RWPE2 (cell line): ENCODE measurements at regions not wholly inside any gene's neighbourhood (a gene's known extent, or its start where the extent isn't known, plus 50 kb on each side); places are given as distances from the start of the nearest gene placed in this dataset.

Experiments used
- ATAC-seq: fragments of 200-7000 bp; cut with Tn5 transposase; 3 replicates; pipeline ENCODE4 v1.9.1; 2021; ENCODE audit warnings: low read depth
- DNase-seq: peaks from one replicate; pipeline ENCODE4 v3.0.0-alpha.2; 2020; ENCODE audit warnings: low spot score
- H3K27ac ChIP-seq: fragments of 450-650 bp; 2 replicates; pipeline ENCODE4 v1.5.1; 2017; ENCODE audit warnings: mild to moderate bottlenecking; ENCODE audit not compliant: poor library complexity, severe bottlenecking
- H3K27me3 ChIP-seq: fragments of 250-450 bp; sonication (Bioruptor Pico); 2 replicates; pipeline ENCODE4 v1.5.1; 2021; ENCODE audit warnings: mild to moderate bottlenecking, moderate library complexity; ENCODE audit not compliant: insufficient read depth, poor library complexity, severe bottlenecking
- H3K36me3 ChIP-seq: fragments of 250-450 bp; sonication (Bioruptor Pico); 2 replicates; pipeline ENCODE4 v1.5.1; 2020; ENCODE audit warnings: low read depth, mild to moderate bottlenecking, moderate library complexity
- H3K4me1 ChIP-seq: fragments of 250-450 bp; sonication (Bioruptor Pico); 2 replicates; pipeline ENCODE4 v1.5.1; 2021; ENCODE audit warnings: mild to moderate bottlenecking, moderate library complexity; ENCODE audit not compliant: insufficient read depth, poor library complexity, severe bottlenecking
- H3K4me3 ChIP-seq: fragments of 250-450 bp; sonication (Bioruptor Pico); 2 replicates; pipeline ENCODE4 v1.5.1; 2021; ENCODE audit warnings: mild to moderate bottlenecking, moderate library complexity; ENCODE audit not compliant: severe bottlenecking
- H3K9me3 ChIP-seq: fragments of 250-450 bp; sonication (Bioruptor Pico); 2 replicates; pipeline ENCODE4 v1.5.1; 2021; ENCODE audit warnings: mild to moderate bottlenecking, moderate library complexity; ENCODE audit not compliant: severe bottlenecking
- TF ChIP-seq, protein P1 (sequence below): fragments of 450-650 bp; IDR thresholded peaks from one replicate; pipeline ENCODE4 v1.5.1; 2017; ENCODE audit warnings: mild to moderate bottlenecking, moderate library complexity; ENCODE audit not compliant: poor library complexity, severe bottlenecking

DNA sequence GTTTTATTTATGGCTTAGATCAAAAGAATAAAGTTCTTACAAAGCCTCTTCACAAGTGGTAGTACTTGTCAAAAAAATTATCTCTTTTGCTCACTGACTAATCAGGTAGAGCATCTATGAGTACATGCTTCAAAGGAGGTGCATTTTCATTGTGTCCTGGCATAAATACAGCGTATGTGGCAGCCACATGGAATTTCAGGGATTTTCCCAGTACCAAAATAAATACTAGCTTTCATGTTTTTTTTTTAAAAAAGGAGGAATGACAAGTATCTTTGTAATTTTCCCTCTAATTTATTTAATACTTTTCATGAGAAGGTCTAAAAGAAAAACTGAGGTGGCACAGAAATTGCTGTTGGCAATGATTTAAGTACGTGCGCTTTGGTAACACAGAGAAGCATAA is 597.8 kb upstream of the ALCAM start:
- H3K4me1 ChIP-seq, result no peaks in the 10 kb centered on the region
- H3K27me3 ChIP-seq, result no peaks in the 10 kb centered on the region
- ATAC-seq (no peak), DNase-seq (no peak)
- H3K4me3 ChIP-seq, result no peak overlapping the region
- no peaks in the 10 kb centered on the region for H3K36me3 ChIP-seq
- TF ChIP-seq, protein P1, sequence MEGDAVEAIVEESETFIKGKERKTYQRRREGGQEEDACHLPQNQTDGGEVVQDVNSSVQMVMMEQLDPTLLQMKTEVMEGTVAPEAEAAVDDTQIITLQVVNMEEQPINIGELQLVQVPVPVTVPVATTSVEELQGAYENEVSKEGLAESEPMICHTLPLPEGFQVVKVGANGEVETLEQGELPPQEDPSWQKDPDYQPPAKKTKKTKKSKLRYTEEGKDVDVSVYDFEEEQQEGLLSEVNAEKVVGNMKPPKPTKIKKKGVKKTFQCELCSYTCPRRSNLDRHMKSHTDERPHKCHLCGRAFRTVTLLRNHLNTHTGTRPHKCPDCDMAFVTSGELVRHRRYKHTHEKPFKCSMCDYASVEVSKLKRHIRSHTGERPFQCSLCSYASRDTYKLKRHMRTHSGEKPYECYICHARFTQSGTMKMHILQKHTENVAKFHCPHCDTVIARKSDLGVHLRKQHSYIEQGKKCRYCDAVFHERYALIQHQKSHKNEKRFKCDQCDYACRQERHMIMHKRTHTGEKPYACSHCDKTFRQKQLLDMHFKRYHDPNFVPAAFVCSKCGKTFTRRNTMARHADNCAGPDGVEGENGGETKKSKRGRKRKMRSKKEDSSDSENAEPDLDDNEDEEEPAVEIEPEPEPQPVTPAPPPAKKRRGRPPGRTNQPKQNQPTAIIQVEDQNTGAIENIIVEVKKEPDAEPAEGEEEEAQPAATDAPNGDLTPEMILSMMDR, result no peak
- no peak overlapping the region for H3K27ac ChIP-seq
- no peaks in the 10 kb centered on the region for H3K9me3 ChIP-seq

DNA sequence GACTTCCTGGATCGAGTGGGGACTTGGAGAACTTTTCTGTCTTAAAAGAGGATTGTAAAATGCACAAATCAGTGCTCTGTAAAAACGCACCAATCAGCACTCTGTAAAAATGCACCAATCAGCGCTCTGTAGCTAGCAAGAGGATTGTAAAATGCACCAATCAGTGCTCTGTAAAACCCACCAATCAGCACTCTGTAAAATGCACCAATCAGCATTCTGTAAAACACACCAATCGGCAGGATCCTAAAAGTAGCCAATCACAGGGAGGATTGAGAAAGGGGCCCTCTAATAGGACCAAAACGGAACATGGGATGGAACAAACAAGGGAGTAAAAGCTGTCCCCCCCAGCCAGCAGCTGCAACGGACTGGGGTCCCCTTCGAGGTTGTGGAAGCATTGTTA is 587.4 kb upstream of the ALCAM start:
- no peaks in the 10 kb centered on the region for H3K9me3 ChIP-seq
- TF ChIP-seq, protein P1, result no peak
- no peak for DNase-seq
- no peak overlapping the region for H3K27ac ChIP-seq
- no peak for ATAC-seq
- no peaks in the 10 kb centered on the region for H3K4me1 ChIP-seq
- H3K4me3 ChIP-seq, result no peak overlapping the region
- no peaks in the 10 kb centered on the region for H3K36me3 ChIP-seq
- no peaks in the 10 kb centered on the region for H3K27me3 ChIP-seq

DNA sequence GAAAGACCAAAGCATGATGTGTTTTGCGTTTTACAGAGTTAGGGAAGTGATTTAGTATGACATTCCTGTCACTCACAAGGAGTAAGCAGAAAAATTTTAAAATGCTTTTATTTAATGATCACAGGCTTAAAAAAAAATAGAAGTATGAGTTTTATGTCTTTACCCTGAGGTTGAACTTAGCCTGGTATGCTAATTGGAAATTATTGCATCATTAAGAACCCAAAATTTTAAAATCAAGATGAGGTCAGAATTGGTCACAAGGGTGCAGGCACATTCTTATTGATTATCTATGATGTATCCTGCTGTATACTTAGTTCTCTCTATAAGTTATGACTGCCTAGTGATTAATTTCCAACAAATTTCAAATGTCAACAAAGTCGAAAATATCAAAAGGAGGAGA is 585.6 kb upstream of the ALCAM start:
- DNase-seq (no peak), ATAC-seq (no peak)
- H3K36me3 ChIP-seq, result no peaks in the 10 kb centered on the region
- no peak overlapping the region for H3K4me3 ChIP-seq
- no peak overlapping the region for H3K27ac ChIP-seq
- no peaks in the 10 kb centered on the region for H3K4me1 ChIP-seq
- no peaks in the 10 kb centered on the region for H3K9me3 ChIP-seq
- TF ChIP-seq, protein P1, result no peak
- no peaks in the 10 kb centered on the region for H3K27me3 ChIP-seq

DNA sequence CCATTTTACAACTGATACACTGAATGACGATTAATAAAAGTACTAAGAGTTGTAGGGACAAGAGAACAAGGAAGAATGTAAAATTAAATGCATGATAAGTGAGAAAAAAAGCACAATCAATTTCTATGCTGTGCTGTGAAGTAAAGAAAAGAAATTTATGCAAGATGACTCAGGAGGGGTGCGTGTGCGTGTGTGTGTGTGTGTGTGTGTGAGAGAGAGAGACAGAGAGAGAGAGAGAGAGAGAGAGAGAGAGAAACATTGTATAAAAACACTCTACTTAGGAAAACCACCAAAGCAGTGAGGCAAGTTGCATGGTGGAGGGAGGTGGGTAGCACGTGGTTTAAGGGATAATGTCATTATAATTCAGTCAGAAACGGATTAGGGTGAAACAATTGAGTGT is 580.8 kb upstream of the ALCAM start:
- Histone ChIP-seq H3K9me3 (no peaks in the 10 kb centered on the region), H3K27ac (no peak overlapping the region), H3K36me3 (no peaks in the 10 kb centered on the region), H3K27me3 (no peaks in the 10 kb centered on the region), H3K4me1 (no peaks in the 10 kb centered on the region), H3K4me3 (no peak overlapping the region)
- TF ChIP-seq, protein P1, result no peak
- DNase-seq (no peak), ATAC-seq (no peak)

DNA sequence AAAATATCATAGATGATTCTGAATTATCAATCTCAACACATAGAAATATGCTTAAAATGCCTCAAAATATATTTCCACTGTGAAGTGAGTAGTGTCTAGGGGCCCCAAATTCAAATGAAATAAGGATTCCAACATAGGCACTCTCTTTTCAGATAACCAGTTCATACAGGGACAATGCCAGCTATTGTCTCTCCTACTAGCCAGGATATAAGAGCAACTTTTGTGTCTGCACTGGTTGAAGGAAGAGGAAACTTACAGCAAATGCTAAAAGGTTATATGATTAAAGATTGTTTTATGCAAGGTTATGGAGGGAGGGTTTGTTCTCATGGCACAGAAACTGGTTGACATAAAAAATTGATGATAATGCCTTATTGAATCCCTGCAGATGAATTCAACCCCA is 579.4 kb upstream of the ALCAM start:
- DNase-seq (no peak), ATAC-seq (no peak)
- Histone ChIP-seq H3K4me3 (no peak overlapping the region), H3K9me3 (no peaks in the 10 kb centered on the region), H3K36me3 (no peaks in the 10 kb centered on the region), H3K27me3 (no peaks in the 10 kb centered on the region), H3K4me1 (no peaks in the 10 kb centered on the region), H3K27ac (no peak overlapping the region)
- TF ChIP-seq, protein P1, result no peak
